DMS53 (cell line): ENCODE measurements at regions not wholly inside any gene's neighbourhood (a gene's known extent, or its start where the extent isn't known, plus 50 kb on each side); places are given as distances from the start of the nearest gene placed in this dataset.

Source experiments
- DNase-seq: peaks from one replicate; lab custom pipeline; 2025; lab: John Stamatoyannopoulos, UW

DNA sequence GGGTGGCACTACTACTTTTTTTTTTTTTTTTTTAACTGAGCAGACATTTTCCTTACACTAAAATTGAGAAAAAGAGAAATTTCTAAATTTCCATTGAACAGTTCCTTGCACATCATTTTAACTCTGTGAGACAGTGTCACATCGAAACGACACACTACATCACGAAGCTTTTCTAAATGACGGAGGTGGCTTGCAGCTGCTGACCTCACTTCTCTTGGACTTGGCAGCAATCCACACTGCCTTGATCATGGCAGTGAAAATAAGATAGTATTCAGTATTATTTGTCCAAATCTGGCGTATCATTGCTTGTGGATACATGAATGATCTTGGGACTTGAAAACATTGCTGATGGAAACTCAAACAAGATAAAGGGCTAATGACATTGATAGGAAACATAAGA lies 80.3 kb upstream of the CYYR1 start:
- DNase-seq: no peak

DNA sequence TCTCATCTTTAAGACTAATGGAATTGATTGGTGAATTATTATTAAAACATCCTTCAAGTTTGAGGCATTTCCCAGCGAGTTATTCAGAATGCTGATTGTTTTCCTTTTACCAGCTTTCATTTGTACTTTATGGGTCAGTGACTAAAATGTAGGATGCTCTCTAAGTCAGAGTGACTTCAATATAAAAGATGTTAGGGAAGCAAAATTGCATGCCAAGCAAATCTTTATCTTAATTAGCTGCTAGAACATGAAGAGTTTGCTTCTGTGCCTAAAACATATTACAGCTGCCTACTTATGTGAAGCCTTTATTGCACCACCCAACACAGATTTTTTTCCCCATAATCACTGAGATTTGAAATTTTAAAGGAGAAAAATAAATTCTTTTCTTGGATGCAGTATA lies 79.8 kb upstream of the CYYR1 start:
- DNase-seq: no peak

GRCh38 chr21:26641062-26641461 lies 68.0 kb upstream of the CYYR1 start:
- no peak for DNase-seq

DNA sequence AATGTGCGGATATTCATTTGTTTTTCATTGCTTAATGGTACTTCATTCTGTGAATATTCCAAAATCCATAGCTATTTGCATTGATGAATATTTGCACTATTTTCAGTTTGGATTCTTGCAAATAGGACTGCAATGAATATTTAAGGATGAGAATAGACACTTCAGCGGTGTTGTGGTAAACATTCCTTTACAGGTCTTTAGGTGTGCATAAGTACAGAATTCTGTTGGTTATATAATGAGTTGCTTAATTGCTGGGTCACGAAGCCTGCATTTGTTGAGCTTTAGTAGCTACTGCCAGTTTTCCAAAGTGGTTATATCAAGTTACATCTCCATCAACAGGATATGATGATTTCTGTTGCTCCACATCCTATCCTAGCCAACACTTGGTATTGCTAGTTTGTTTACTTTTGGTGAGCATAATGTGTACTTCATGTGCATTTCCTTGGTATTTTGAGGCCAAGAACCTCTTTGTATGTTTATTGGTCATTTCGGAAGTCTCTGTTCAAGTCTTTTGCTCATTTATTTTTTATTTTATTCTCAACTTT lies 64.2 kb upstream of the CYYR1 start:
- DNase-seq: no peak

GRCh38 chr21:26635681-26636080 lies 62.6 kb upstream of the CYYR1 start:
- no peak for DNase-seq

- no peak for DNase-seq
These were observed 59.6 kb upstream of the CYYR1 start for GRCh38 chr21:26632691-26633090.

GRCh38 chr21:26626187-26626586 lies 53.1 kb upstream of the CYYR1 start:
- no peak for DNase-seq

- no peak for DNase-seq
These were observed 52.0 kb upstream of the CYYR1 start for GRCh38 chr21:26624983-26625519.
